GM23338 (cell line): ENCODE measurements at regions not wholly inside any gene's neighbourhood (a gene's known extent, or its start where the extent isn't known, plus 50 kb on each side); places are given as distances from the start of the nearest gene placed in this dataset.

Experiments
- ATAC-seq: fragments of 200-7000 bp; cut with Tn5 transposase; 3 replicates; pipeline ENCODE4 v1.9.1; 2020
- DNase-seq: peaks from one replicate; pipeline ENCODE4 v3.0.0-alpha.2; 2015; ENCODE audit warnings: low spot score
- H2AFZ ChIP-seq: fragments of 200-600 bp; sonication (generic); 2 replicates; pipeline ENCODE4 v1.8.0; 2016; ENCODE audit warnings: antibody characterized with exemption, mild to moderate bottlenecking, moderate library complexity
- H3F3A ChIP-seq: fragments of 200-600 bp; sonication (generic); replicated peaks from 2 replicates; pipeline ENCODE4 v1.8.0; 2017; ENCODE audit warnings: antibody characterized with exemption, mixed run types, low read depth
- H3K27ac ChIP-seq: fragments of 200-600 bp; sonication (generic); 2 replicates; pipeline ENCODE4 v1.6.1; 2016; ENCODE audit warnings: low read depth
- H3K27me3 ChIP-seq: fragments of 200-600 bp; sonication (generic); 2 replicates; pipeline ENCODE4 v1.8.0; 2016; ENCODE audit warnings: mild to moderate bottlenecking, mixed run types, moderate library complexity; ENCODE audit not compliant: insufficient read depth
- H3K36me3 ChIP-seq: fragments of 200-600 bp; sonication (generic); 2 replicates; pipeline ENCODE4 v1.8.0; 2016; ENCODE audit warnings: mild to moderate bottlenecking; ENCODE audit not compliant: insufficient read depth
- H3K4me1 ChIP-seq: fragments of 200-600 bp; sonication (generic); 2 replicates; pipeline ENCODE4 v1.8.0; 2016; ENCODE audit warnings: mild to moderate bottlenecking, moderate library complexity; ENCODE audit not compliant: insufficient read depth
- H3K4me2 ChIP-seq: fragments of 200-600 bp; sonication (generic); 2 replicates; pipeline ENCODE4 v1.7.1; 2017; ENCODE audit warnings: mixed run types
- H3K4me3 ChIP-seq: fragments of 200-600 bp; sonication (generic); 2 replicates; pipeline ENCODE4 v1.6.1; 2016; ENCODE audit warnings: mixed run types
- H3K79me2 ChIP-seq: fragments of 200-600 bp; sonication (generic); replicated peaks from 2 replicates; pipeline ENCODE4 v1.8.0; 2017; ENCODE audit warnings: mild to moderate bottlenecking; ENCODE audit not compliant: insufficient read depth
- H3K9me2 ChIP-seq: fragments of 200-600 bp; sonication (generic); 2 replicates; pipeline ENCODE4 v1.8.0; 2017; ENCODE audit not compliant: insufficient read depth
- H4K20me1 ChIP-seq: fragments of 200-600 bp; sonication (generic); replicated peaks from 2 replicates; pipeline ENCODE4 v1.8.0; 2017; ENCODE audit warnings: mild to moderate bottlenecking; ENCODE audit not compliant: insufficient read depth
- H3K27ac Mint-ChIP-seq: 2 replicates; pipeline ENCODE4 v1.8.0; 2020; ENCODE audit warnings: inconsistent platforms, mild to moderate bottlenecking, moderate library complexity, mixed read lengths
- H3K27me3 Mint-ChIP-seq: 3 replicates; pipeline ENCODE4 v1.8.0; 2022; ENCODE audit warnings: low read depth, mild to moderate bottlenecking, moderate library complexity, mixed read lengths, inconsistent platforms; ENCODE audit not compliant: insufficient read depth, poor library complexity
- H3K36me3 Mint-ChIP-seq: 3 replicates; pipeline ENCODE4 v1.8.0; 2021; ENCODE audit warnings: low read depth, mild to moderate bottlenecking, inconsistent platforms, moderate library complexity, mixed read lengths
- H3K4me1 Mint-ChIP-seq: 3 replicates; pipeline ENCODE4 v1.8.0; 2020; ENCODE audit warnings: mild to moderate bottlenecking, inconsistent platforms, mixed read lengths
- H3K4me3 Mint-ChIP-seq: 3 replicates; pipeline ENCODE4 v1.8.0; 2021; ENCODE audit warnings: moderate library complexity, mild to moderate bottlenecking, inconsistent platforms, mixed read lengths
- H3K9me3 Mint-ChIP-seq: 3 replicates; pipeline ENCODE4 v1.8.0; 2020; ENCODE audit warnings: moderate library complexity, mild to moderate bottlenecking, inconsistent platforms, mixed read lengths
- CREB1 ChIP-seq: fragments of 250-450 bp; sonication (Bioruptor Pico); IDR thresholded peaks from 2 replicates; pipeline ENCODE4 v1.5.0; 2020; ENCODE audit warnings: low read depth, mild to moderate bottlenecking, moderate library complexity
- EZH2 ChIP-seq: fragments of 200-600 bp; sonication (generic); IDR thresholded peaks from one replicate; pipeline ENCODE4 v1.8.0; 2017; ENCODE audit warnings: antibody characterized with exemption, mild to moderate bottlenecking, low read depth; ENCODE audit not compliant: unreplicated experiment
- EZH2phosphoT487 ChIP-seq: fragments of 200-600 bp; sonication (generic); IDR thresholded peaks from one replicate; pipeline ENCODE4 v1.8.1; 2018; ENCODE audit warnings: antibody characterized with exemption; ENCODE audit not compliant: unreplicated experiment
- JUNB ChIP-seq: IDR thresholded peaks from one replicate; pipeline ENCODE4 v1.6.1; 2016; ENCODE audit warnings: antibody characterized with exemption; ENCODE audit not compliant: unreplicated experiment
- NANOG ChIP-seq: IDR thresholded peaks from 2 replicates; pipeline ENCODE4 v1.6.1; 2016; ENCODE audit warnings: antibody characterized with exemption, borderline replicate concordance
- POLR2AphosphoS5 ChIP-seq: IDR thresholded peaks from 2 replicates; pipeline ENCODE4 v1.6.1; 2016; ENCODE audit warnings: antibody characterized with exemption, low read depth
- REST ChIP-seq: IDR thresholded peaks from one replicate; pipeline ENCODE4 v1.6.1; 2018; ENCODE audit warnings: antibody characterized with exemption; ENCODE audit not compliant: unreplicated experiment
- STAT1 ChIP-seq: IDR thresholded peaks from one replicate; pipeline ENCODE4 v1.6.1; 2016; ENCODE audit warnings: antibody characterized with exemption; ENCODE audit not compliant: unreplicated experiment
- ZNF114 ChIP-seq: fragments of 250-450 bp; sonication (Bioruptor Pico); IDR thresholded peaks from 2 replicates; pipeline ENCODE4 v1.5.0; 2020; ENCODE audit warnings: mild to moderate bottlenecking, moderate library complexity
- ZNF331 ChIP-seq: fragments of 250-450 bp; sonication (Bioruptor Pico); IDR thresholded peaks from 2 replicates; pipeline ENCODE4 v1.5.0; 2020; ENCODE audit warnings: low read depth, mild to moderate bottlenecking, moderate library complexity
- TF ChIP-seq, protein P1 (sequence below), 2 experiments: fragments of 200-600 bp in 1 of 2; sonication (generic) in 1 of 2; conservative IDR thresholded peaks; 2 replicates each; pipeline versions ENCODE4 v1.5.1 to v1.6.1; 2016 to 2017; ENCODE audit warnings: antibody characterized with exemption in 2 of 2, low read depth in 2 of 2, mild to moderate bottlenecking in 2 of 2, moderate library complexity in 1 of 2
- TF ChIP-seq, protein P2 (sequence below): IDR thresholded peaks from 2 replicates; pipeline ENCODE4 v1.6.1; 2016; ENCODE audit warnings: antibody characterized with exemption

- TF ChIP-seq ZNF114 (CRISPR knock-in tag) = no peak
- TF ChIP-seq, protein P1, sequence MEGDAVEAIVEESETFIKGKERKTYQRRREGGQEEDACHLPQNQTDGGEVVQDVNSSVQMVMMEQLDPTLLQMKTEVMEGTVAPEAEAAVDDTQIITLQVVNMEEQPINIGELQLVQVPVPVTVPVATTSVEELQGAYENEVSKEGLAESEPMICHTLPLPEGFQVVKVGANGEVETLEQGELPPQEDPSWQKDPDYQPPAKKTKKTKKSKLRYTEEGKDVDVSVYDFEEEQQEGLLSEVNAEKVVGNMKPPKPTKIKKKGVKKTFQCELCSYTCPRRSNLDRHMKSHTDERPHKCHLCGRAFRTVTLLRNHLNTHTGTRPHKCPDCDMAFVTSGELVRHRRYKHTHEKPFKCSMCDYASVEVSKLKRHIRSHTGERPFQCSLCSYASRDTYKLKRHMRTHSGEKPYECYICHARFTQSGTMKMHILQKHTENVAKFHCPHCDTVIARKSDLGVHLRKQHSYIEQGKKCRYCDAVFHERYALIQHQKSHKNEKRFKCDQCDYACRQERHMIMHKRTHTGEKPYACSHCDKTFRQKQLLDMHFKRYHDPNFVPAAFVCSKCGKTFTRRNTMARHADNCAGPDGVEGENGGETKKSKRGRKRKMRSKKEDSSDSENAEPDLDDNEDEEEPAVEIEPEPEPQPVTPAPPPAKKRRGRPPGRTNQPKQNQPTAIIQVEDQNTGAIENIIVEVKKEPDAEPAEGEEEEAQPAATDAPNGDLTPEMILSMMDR (conservative IDR thresholded peaks at IDR 0.05; ENCODE audit: low read depth in 2 of 2) = no peak
- no peak for TF ChIP-seq JUNB
- TF ChIP-seq, protein P2, sequence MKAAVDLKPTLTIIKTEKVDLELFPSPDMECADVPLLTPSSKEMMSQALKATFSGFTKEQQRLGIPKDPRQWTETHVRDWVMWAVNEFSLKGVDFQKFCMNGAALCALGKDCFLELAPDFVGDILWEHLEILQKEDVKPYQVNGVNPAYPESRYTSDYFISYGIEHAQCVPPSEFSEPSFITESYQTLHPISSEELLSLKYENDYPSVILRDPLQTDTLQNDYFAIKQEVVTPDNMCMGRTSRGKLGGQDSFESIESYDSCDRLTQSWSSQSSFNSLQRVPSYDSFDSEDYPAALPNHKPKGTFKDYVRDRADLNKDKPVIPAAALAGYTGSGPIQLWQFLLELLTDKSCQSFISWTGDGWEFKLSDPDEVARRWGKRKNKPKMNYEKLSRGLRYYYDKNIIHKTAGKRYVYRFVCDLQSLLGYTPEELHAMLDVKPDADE = no peak
- no peak for TF ChIP-seq REST
- no peak for TF ChIP-seq STAT1
- no peak for TF ChIP-seq NANOG
- TF ChIP-seq EZH2 = no peak
- no peak for TF ChIP-seq ZNF331 (CRISPR knock-in tag)
- TF ChIP-seq EZH2phosphoT487 = no peak
- TF ChIP-seq POLR2AphosphoS5 = no peak
- TF ChIP-seq CREB1 = no peak
Observed at GRCh38 chr20:51100617-51101016, 77.7 kb upstream of the KCNG1 start (continued).

GRCh38 chr20:51098284-51098810 is 75.4 kb upstream of the KCNG1 start:
- Mint-ChIP-seq H3K36me3 (no peaks in the 10 kb centered on the region), H3K27me3 (peaks cover 8% of the 10 kb centered on the region), H3K4me1 (peaks cover 1% of the 10 kb centered on the region), H3K9me3 (no peaks in the 10 kb centered on the region), H3K27ac (no peak overlapping the region), H3K4me3 (no peak overlapping the region)
- Histone ChIP-seq H2AFZ (no peak overlapping the region), H3K9me2 (no peaks in the 10 kb centered on the region), H3K27me3 (no peaks in the 10 kb centered on the region), H3K36me3 (no peaks in the 10 kb centered on the region), H3K27ac (no peak overlapping the region), H3K79me2 (no peaks in the 10 kb centered on the region), H3K4me1 (no peaks in the 10 kb centered on the region), H4K20me1 (no peaks in the 10 kb centered on the region), H3F3A (no peaks in the 10 kb centered on the region), H3K4me2 (no peak overlapping the region), H3K4me3 (no peak overlapping the region)
- DNase-seq = no peak
- ATAC-seq = no peak
- TF ChIP-seq EZH2 (no peak), REST (no peak), JUNB (no peak), EZH2phosphoT487 (no peak), POLR2AphosphoS5 (no peak), STAT1 (no peak), CREB1 (no peak), NANOG (no peak), ZNF114 (CRISPR knock-in tag) (no peak)
